HCT116 (cell line): ENCODE measurements at regions not wholly inside any gene's neighbourhood (a gene's known extent, or its start where the extent isn't known, plus 50 kb on each side); places are given as distances from the start of the nearest gene placed in this dataset.

ENCODE experiments used
- ATAC-seq: fragments of 200-7000 bp; cut with Tn5 transposase; 2 replicates; pipeline ENCODE4 v1.9.1; 2020; ENCODE audit warnings: mild to moderate bottlenecking, moderate library complexity
- BruUV-seq: library from RNA; stranded (reverse); fragments of 400-500 nt; replicated peaks from 2 replicates; lab custom pipeline; 2021; lab: Mats Ljungman, UMichigan
- CTCF ChIA-PET: fragments of 300-600 bp; sonication (Branson Sonifier 250); formaldehyde crosslinking; loops from one replicate; lab custom pipeline; 2021; ENCODE audit warnings: antibody characterized with exemption; lab: Charles Lee
- POLR2A ChIA-PET: fragments of 300-600, 350-600 bp; sonication (Branson Sonifier 250); formaldehyde crosslinking; loops from one replicate; lab custom pipeline; 2021; ENCODE audit warnings: antibody characterized with exemption; lab: Charles Lee
- RAD21 ChIA-PET, 2 experiments: fragments of 300-600 bp; sonication (Branson Sonifier 250); formaldehyde crosslinking; loops; one replicate each; lab custom pipeline; 2023; ENCODE audit warnings: low total read pairs in 2 of 2; ENCODE audit not compliant: uncharacterized antibody in 2 of 2, unreplicated experiment in 2 of 2, low non-redundant PET in 1 of 2; lab: Charles Lee
- DNase-seq: peaks from one replicate; pipeline ENCODE4 v3.0.0-alpha.2; 2010; ENCODE audit warnings: low read depth, low spot score
- H2AFZ ChIP-seq: fragments of 200-600 bp; shearing (Covaris generic), sonication (generic); 2 replicates; pipeline ENCODE4 v1.6.1; 2017; ENCODE audit warnings: low read depth, mixed run types, mixed read lengths, antibody characterized with exemption, low read length; ENCODE audit not compliant: poor library complexity, severe bottlenecking
- H3K27ac ChIP-seq: 2 replicates; pipeline ENCODE4 v1.5.1; 2012; ENCODE audit warnings: low read depth, low read length
- H3K27me3 ChIP-seq: fragments of 200-600 bp; sonication (generic); 2 replicates; pipeline ENCODE4 v1.6.1; 2016; ENCODE audit warnings: mixed run types, low read length, mixed read lengths; ENCODE audit not compliant: insufficient read depth
- H3K36me3 ChIP-seq, 2 experiments: fragments of 200-500 bp in 1 of 2; fragments of 200-600 bp in 1 of 2; sonication (Bioruptor generic) in 1 of 2; sonication (generic) in 1 of 2; 2 replicates each; pipeline versions ENCODE4 v1.5.1 to v1.6.1; 2014 to 2016; ENCODE audit warnings: low read length in 2 of 2, inconsistent platforms in 1 of 2, mixed read lengths in 1 of 2, mixed run types in 1 of 2; ENCODE audit not compliant: insufficient read depth in 2 of 2, control insufficient read depth in 1 of 2
- H3K4me1 ChIP-seq, 2 experiments: fragments of 200-600 bp in 1 of 2; sonication (generic) in 1 of 2; 2 replicates each; pipeline versions ENCODE4 v1.5.1 to v1.6.1; 2012 to 2017; ENCODE audit warnings: low read length in 2 of 2, inconsistent platforms in 1 of 2, mild to moderate bottlenecking in 1 of 2, mixed read lengths in 1 of 2, mixed run types in 1 of 2, moderate library complexity in 1 of 2; ENCODE audit not compliant: insufficient read depth in 2 of 2, control insufficient read depth in 1 of 2
- H3K4me2 ChIP-seq: fragments of 200-600 bp; sonication (generic); 2 replicates; pipeline ENCODE4 v1.6.1; 2017; ENCODE audit warnings: mixed run types, low read length, mixed read lengths
- H3K4me3 ChIP-seq, 2 experiments: fragments of 200-600 bp in 1 of 2; sonication (generic) in 1 of 2; replicated peaks in 1 of 2; 2 replicates each; pipeline ENCODE4 v1.5.1; 2011 to 2016; ENCODE audit warnings: low read length in 2 of 2, control low read depth in 1 of 2, low read depth in 1 of 2, mild to moderate bottlenecking in 1 of 2, mixed read lengths in 1 of 2, mixed run types in 1 of 2
- H3K79me2 ChIP-seq: fragments of 200-600 bp; sonication (generic); 2 replicates; pipeline ENCODE4 v1.6.1; 2017; ENCODE audit warnings: mild to moderate bottlenecking, mixed run types, low read length, moderate library complexity, mixed read lengths; ENCODE audit not compliant: insufficient read depth
- H3K9ac ChIP-seq: fragments of 200-600 bp; sonication (generic); 2 replicates; pipeline ENCODE4 v1.6.1; 2016; ENCODE audit warnings: low read length, mixed read lengths
- H3K9me2 ChIP-seq: fragments of 200-600 bp; sonication (generic), shearing (Covaris generic); 2 replicates; pipeline ENCODE4 v1.6.1; 2017; ENCODE audit warnings: mixed run types, mild to moderate bottlenecking, moderate library complexity; ENCODE audit not compliant: insufficient read depth
- H3K9me3 ChIP-seq, 2 experiments: fragments of 200-500 bp in 1 of 2; fragments of 200-600 bp in 1 of 2; sonication (Bioruptor generic) in 1 of 2; sonication (generic) in 1 of 2; 2 replicates each; pipeline ENCODE4 v1.6.1; 2014 to 2017; ENCODE audit warnings: low read length in 2 of 2, mixed read lengths in 2 of 2, inconsistent platforms in 1 of 2, low read depth in 1 of 2, mild to moderate bottlenecking in 1 of 2, mixed run types in 1 of 2, moderate library complexity in 1 of 2; ENCODE audit not compliant: control insufficient read depth in 1 of 2, insufficient read depth in 1 of 2
- H4K20me1 ChIP-seq: fragments of 200-600 bp; sonication (generic), shearing (Covaris generic); 2 replicates; pipeline ENCODE4 v1.6.1; 2017; ENCODE audit warnings: mixed run types, mild to moderate bottlenecking, moderate library complexity; ENCODE audit not compliant: insufficient read depth
- CBX3 ChIP-seq: IDR thresholded peaks from 2 replicates; pipeline ENCODE4 v1.6.1; 2012; ENCODE audit warnings: low read depth
- CEBPB ChIP-seq: IDR thresholded peaks from 2 replicates; pipeline ENCODE4 v1.6.1; 2012; ENCODE audit warnings: low read depth
- EGR1 ChIP-seq: IDR thresholded peaks from 2 replicates; pipeline ENCODE4 v1.6.1; 2012; ENCODE audit warnings: low read depth
- EZH2 ChIP-seq: fragments of 200-600 bp; sonication (generic); IDR thresholded peaks from 2 replicates; pipeline ENCODE4 v1.6.1; 2017; ENCODE audit warnings: antibody characterized with exemption, mixed run types
- FOSL1 ChIP-seq: IDR thresholded peaks from 2 replicates; pipeline ENCODE4 v1.6.1; 2012; ENCODE audit warnings: low read depth
- POLR2AphosphoS5 ChIP-seq: IDR thresholded peaks from 2 replicates; pipeline ENCODE4 v1.6.1; 2011; ENCODE audit warnings: mild to moderate bottlenecking, low read depth, low read length, moderate library complexity
- RAD21 ChIP-seq: IDR thresholded peaks from 2 replicates; pipeline ENCODE4 v1.6.1; 2012; ENCODE audit warnings: low read depth, mild to moderate bottlenecking
- REST ChIP-seq: IDR thresholded peaks from 2 replicates; pipeline ENCODE4 v1.6.1; 2012; ENCODE audit warnings: low read depth
- SIN3A ChIP-seq: IDR thresholded peaks from 2 replicates; pipeline ENCODE4 v1.6.1; 2012; ENCODE audit warnings: low read depth
- TCF7L2 ChIP-seq: IDR thresholded peaks from 2 replicates; pipeline ENCODE4 v1.7.0; 2011; ENCODE audit warnings: borderline replicate concordance, inconsistent platforms; ENCODE audit not compliant: insufficient read depth, insufficient read length; ENCODE audit errors: extremely low read depth
- YY1 ChIP-seq: IDR thresholded peaks from 2 replicates; pipeline ENCODE4 v1.6.1; 2011; ENCODE audit warnings: low read length, low read depth, moderate library complexity, mild to moderate bottlenecking; ENCODE audit not compliant: insufficient replicate concordance; ENCODE audit errors: extremely low read depth
- ZFX ChIP-seq: fragments of 450-650 bp; IDR thresholded peaks from 2 replicates; pipeline ENCODE4 v1.6.1; 2017
- ZNF274 ChIP-seq: fragments of 200-500 bp; sonication (Bioruptor generic); IDR thresholded peaks from 2 replicates; pipeline ENCODE4 v1.6.1; 2014; ENCODE audit warnings: mild to moderate bottlenecking, low read depth, low read length, inconsistent platforms
- intact Hi-C: fragments of 100-400 bp; cut with micrococcal nuclease; formaldehyde crosslinking; loops from 2 replicates; pipeline ENCODE4 v1.10.0; 2022

- CTCF ChIA-PET = no interaction called here
- TF ChIP-seq CBX3 (no peak), YY1 (no peak), ZFX (no peak), CEBPB (no peak), EGR1 (no peak), SIN3A (no peak), ZNF274 (no peak), POLR2AphosphoS5 (no peak), FOSL1 (no peak)
These were observed 101.7 kb upstream of the ZSWIM2 start for GRCh38 chr2:186950694-186951093.

GRCh38 chr2:186949726-186950256 is 100.8 kb upstream of the ZSWIM2 start:
- no peak overlapping the region for H3K4me2 ChIP-seq
- no peaks in the 10 kb centered on the region for H4K20me1 ChIP-seq
- H3K4me1 ChIP-seq = peaks cover 0 to 5% of the 10 kb centered on the region in 2 experiments; a peak in 1 of 4 replicates
- no peak overlapping the region for H2AFZ ChIP-seq
- ATAC-seq = no peak
- CTCF ChIA-PET = no interaction called here
- no TSS peak for BruUV-seq
- RAD21 ChIA-PET = no interaction called here
- no peak overlapping the region for H3K27ac ChIP-seq
- no peak for DNase-seq
- POLR2A ChIA-PET = no interaction called here
- intact Hi-C loops = no loop called here
- no peaks in the 10 kb centered on the region for H3K79me2 ChIP-seq
- no peak overlapping the region for H3K9ac ChIP-seq
- H3K9me3 ChIP-seq = no peaks in the 10 kb centered on the region
- no peaks in the 10 kb centered on the region for H3K9me2 ChIP-seq
- TF ChIP-seq REST (no peak), ZFX (no peak), EZH2 (no peak), CEBPB (no peak), ZNF274 (no peak), POLR2AphosphoS5 (no peak), RAD21 (no peak), TCF7L2 (no peak)
- TF ChIP-seq, all 23 proteins: peak for 0
- Histone ChIP-seq H3K4me3 (no peak overlapping the region), H3K36me3 (no peaks in the 10 kb centered on the region), H3K27me3 (no peaks in the 10 kb centered on the region)

More at GRCh38 chr2:186950694-186951093, 101.7 kb upstream of the ZSWIM2 start:
- H3K27ac ChIP-seq = no peak overlapping the region
- no peaks in the 10 kb centered on the region for H3K79me2 ChIP-seq
- no peaks in the 10 kb centered on the region for H3K27me3 ChIP-seq
- DNase-seq (no peak), ATAC-seq (no peak)
- BruUV-seq = no TSS peak
- no peak overlapping the region for H3K9ac ChIP-seq
- H3K4me3 ChIP-seq = no peak overlapping the region
- no peaks in the 10 kb centered on the region for H4K20me1 ChIP-seq
- POLR2A ChIA-PET = no interaction called here
- H3K9me3 ChIP-seq = no peaks in the 10 kb centered on the region
- H3K4me2 ChIP-seq = 0 out of 2 replicates have a peak overlapping the region, but pooled peaks have one; percentile 3
- H2AFZ ChIP-seq = no peak overlapping the region
- no peaks in the 10 kb centered on the region for H3K9me2 ChIP-seq
- H3K36me3 ChIP-seq = no peaks in the 10 kb centered on the region
- intact Hi-C loops = no loop called here
- RAD21 ChIA-PET = no interaction called here
- peaks cover 0 to 5% of the 10 kb centered on the region in 2 experiments; a peak in 1 of 4 replicates for H3K4me1 ChIP-seq
